HG03460 (cell line): ENCODE measurements at regions not wholly inside any gene's neighbourhood (a gene's known extent, or its start where the extent isn't known, plus 50 kb on each side); places are given as distances from the start of the nearest gene placed in this dataset.

Experiments
- ATAC-seq: cut with Tn5 transposase; IDR thresholded peaks from one replicate; pipeline ENCODE4 v1.9.1; 2021; ENCODE audit not compliant: unreplicated experiment

- no peak for ATAC-seq
Observed at GRCh38 chr5:74013222-74013621, 387.2 kb downstream of the ARHGEF28 start.

GRCh38 chr5:74009502-74009901 is 383.5 kb downstream of the ARHGEF28 start:
- ATAC-seq: no peak

- ATAC-seq: no peak
Observed at GRCh38 chr5:74007193-74007592, 381.2 kb downstream of the ARHGEF28 start.

GRCh38 chr5:73999297-73999696 is 373.3 kb downstream of the ARHGEF28 start:
- no peak for ATAC-seq

GRCh38 chr5:73998489-73998888 is 372.5 kb downstream of the ARHGEF28 start:
- ATAC-seq: no peak

GRCh38 chr5:73997960-73998359 is 372.0 kb downstream of the ARHGEF28 start:
- no peak for ATAC-seq

GRCh38 chr5:73996151-73996755 is 370.3 kb downstream of the ARHGEF28 start:
- no peak for ATAC-seq

GRCh38 chr5:73994963-73995362 is 369.0 kb downstream of the ARHGEF28 start:
- ATAC-seq: no peak
